Heart left ventricle (tissue), 13 donors: ENCODE measurements at regions not wholly inside any gene's neighbourhood (a gene's known extent, or its start where the extent isn't known, plus 50 kb on each side); places are given as distances from the start of the nearest gene placed in this dataset.

Experiments
- CTCF ChIP-seq, 12 donors: fragments of 200-600 bp; sonication (generic) in 4 of 12; IDR thresholded peaks; one replicate each; pipeline versions ENCODE4 v1.5.0 to v1.8.0; 2018 to 2022; ENCODE audit warnings: antibody characterized with exemption in 12 of 12, mild to moderate bottlenecking in 5 of 12
- POLR2A ChIP-seq, 2 donors: fragments of 450-650 bp; IDR thresholded peaks; one replicate each; pipeline ENCODE4 v1.6.1; 2017; ENCODE audit warnings: antibody characterized with exemption in 2 of 2, mild to moderate bottlenecking in 2 of 2, moderate library complexity in 2 of 2
- donor health status: ischemic (EF 13 %, LVEDD 7.1; RV severe dilation, severe dysfunction).
- donor health status: DM: no; HTN: yes; CAD: no.
- donor health status: DM: no; HTN: no; CAD: no.
- donor health status: ischemic (EF 25% LVEDD 6.9; RV normal size, moderate dysfunction).
- donor health status: ischemic (EF 25% LVEDD 5.7; RV mildly dilated, moderate dysfunction).
- donor health status: ischemic (EF 35%, LVEDD 5.7; RV mildly dilated, moderate dysfunction).
- donor health status: nonischemic (EF 11% LVEDD 7.7; RV severe dilation, severe dysfunction).
- donor health status: DM: yes; HTN: yes; CAD: no.
- donor health status: PGD.
- donor health status: ischemic (EF 29% LVEDD 5.4; RV normal size, mild dysfunction).
- donor health status: nonischemic (EF 23%, LVEDD 6.1; RV moderate dilation, normal function).

DNA sequence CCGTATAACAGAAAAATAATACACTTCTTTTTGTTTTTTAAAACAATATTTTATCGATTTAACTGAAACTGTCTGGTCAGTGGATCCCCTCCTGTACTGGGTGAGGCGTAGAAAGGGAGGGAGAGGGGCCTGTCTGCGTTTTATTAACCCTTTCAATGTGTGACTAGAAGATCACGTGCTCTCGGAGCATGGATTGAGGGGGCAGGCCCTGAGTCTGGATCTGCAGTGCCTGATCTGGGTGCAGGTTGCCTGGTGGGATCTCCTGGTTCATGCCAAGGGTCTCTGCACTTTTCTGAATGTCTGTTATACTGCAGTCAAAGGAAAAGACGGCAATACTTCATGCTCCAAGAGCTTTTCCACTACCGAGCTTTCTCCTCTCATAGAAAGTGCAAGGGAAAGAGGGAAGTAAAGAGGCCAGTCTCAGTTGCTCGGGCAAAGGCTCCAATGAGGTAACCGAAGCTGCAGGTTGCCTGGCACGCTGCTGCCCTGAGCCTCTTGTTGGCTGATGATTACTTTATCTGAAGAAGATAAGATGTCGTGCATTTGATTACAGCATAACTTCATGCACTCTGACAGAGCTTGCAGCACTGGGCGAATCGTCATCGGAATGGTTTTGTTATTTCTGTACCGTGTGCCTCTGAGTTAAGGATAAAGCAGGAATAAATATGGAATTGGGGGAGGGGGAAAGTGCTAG, 167.5 kb upstream of the PMEPA1 start:
- no peak for TF ChIP-seq CTCF (IDR thresholded peaks at IDR 0.05)
- no peak for TF ChIP-seq POLR2A (IDR thresholded peaks at IDR 0.05)
